ENCODE measurements at regions not wholly inside any gene's neighbourhood (a gene's known extent, or its start where the extent isn't known, plus 50 kb on each side); places are given as distances from the start of the nearest gene placed in this dataset.

DNA sequence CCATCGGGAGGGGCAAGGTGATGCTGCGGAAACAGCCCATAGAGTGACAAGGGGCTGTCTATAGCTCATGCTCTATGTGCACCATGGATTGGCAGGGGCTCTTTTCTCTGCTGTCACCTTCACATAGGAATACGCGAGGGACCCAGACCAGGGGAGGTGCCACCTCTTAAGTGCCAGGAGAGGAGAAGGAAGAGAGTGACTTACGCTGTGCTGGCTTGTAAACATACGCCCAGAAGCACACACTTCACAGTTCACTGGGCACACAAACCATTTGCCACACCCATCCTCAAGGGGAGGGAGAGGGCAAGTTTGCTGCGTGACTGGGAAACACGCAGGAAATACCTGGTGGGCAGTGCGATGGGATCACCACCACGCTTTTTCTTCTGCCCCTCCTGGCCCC lies 65.1 kb upstream of the GPR45 start:
- H3K4me3 ChIP-seq (ENCODE audit: low read depth, low read length, poor library complexity, severe bottlenecking), result no peak overlapping the region
- no peaks in the 10 kb centered on the region for H3K9me2 ChIP-seq (ENCODE audit: low read depth, low read length)
- no peaks in the 10 kb centered on the region for H3K4me1 ChIP-seq (ENCODE audit: insufficient read depth, low read length, severe bottlenecking)
- no peak overlapping the region for H2AFZ ChIP-seq (ENCODE audit: low read length)
- H3K27me3 ChIP-seq (ENCODE audit: insufficient read depth, low read length), result peaks cover 4% of the 10 kb centered on the region; the same call in 1 of the 2 replicates
- H3K27ac ChIP-seq (ENCODE audit: low read depth, low read length, poor library complexity, severe bottlenecking), result no peak overlapping the region
- no peak overlapping the region for H3K9ac ChIP-seq (ENCODE audit: low read length)
- H3K9me3 ChIP-seq (ENCODE audit: low read length), result no peaks in the 10 kb centered on the region
- no peak for TF ChIP-seq EZH2 (IDR thresholded peaks at IDR 0.05; ENCODE audit: borderline replicate concordance, low read length)
- TF ChIP-seq, protein P1, sequence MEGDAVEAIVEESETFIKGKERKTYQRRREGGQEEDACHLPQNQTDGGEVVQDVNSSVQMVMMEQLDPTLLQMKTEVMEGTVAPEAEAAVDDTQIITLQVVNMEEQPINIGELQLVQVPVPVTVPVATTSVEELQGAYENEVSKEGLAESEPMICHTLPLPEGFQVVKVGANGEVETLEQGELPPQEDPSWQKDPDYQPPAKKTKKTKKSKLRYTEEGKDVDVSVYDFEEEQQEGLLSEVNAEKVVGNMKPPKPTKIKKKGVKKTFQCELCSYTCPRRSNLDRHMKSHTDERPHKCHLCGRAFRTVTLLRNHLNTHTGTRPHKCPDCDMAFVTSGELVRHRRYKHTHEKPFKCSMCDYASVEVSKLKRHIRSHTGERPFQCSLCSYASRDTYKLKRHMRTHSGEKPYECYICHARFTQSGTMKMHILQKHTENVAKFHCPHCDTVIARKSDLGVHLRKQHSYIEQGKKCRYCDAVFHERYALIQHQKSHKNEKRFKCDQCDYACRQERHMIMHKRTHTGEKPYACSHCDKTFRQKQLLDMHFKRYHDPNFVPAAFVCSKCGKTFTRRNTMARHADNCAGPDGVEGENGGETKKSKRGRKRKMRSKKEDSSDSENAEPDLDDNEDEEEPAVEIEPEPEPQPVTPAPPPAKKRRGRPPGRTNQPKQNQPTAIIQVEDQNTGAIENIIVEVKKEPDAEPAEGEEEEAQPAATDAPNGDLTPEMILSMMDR (IDR thresholded peaks at IDR 0.05; ENCODE audit: low read length), result no peak
- H4K20me1 ChIP-seq (ENCODE audit: insufficient read depth, low read length), result no peaks in the 10 kb centered on the region
- H3F3A ChIP-seq (ENCODE audit: insufficient read depth, low read length), result no peaks in the 10 kb centered on the region
- H3K4me2 ChIP-seq (ENCODE audit: low read length), result no peak overlapping the region
- no peaks in the 10 kb centered on the region for H3K36me3 ChIP-seq (ENCODE audit: insufficient read depth, low read length)
- no peaks in the 10 kb centered on the region for H3K79me2 ChIP-seq (ENCODE audit: insufficient read depth, low read length)

DNA sequence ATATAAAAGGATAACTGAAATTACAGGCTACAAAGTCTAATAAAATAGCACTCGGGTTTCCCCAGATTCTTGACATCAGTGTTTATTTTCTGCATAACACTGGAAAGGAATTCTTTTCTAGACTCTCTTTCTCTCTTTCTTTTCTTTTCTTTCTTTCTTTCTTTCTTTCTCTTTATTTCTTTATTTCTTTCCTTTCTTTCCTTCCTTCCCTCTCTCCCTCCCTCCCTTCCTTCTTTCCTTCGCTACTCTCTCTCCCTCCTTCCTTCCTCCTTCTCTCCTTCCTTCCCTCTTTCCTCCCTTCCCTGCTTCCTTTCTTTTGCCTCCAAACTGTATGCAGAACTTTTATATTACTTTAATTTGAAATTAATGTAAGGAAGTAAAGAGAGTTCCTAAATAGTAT lies 64.5 kb upstream of the GPR45 start:
- H3K9ac ChIP-seq (ENCODE audit: low read length), result no peak overlapping the region
- H3K27ac ChIP-seq (ENCODE audit: low read depth, low read length, poor library complexity, severe bottlenecking), result no peak overlapping the region
- TF ChIP-seq EZH2 (IDR thresholded peaks at IDR 0.05; ENCODE audit: borderline replicate concordance, low read length), result no peak
- TF ChIP-seq, protein P1 (IDR thresholded peaks at IDR 0.05; ENCODE audit: low read length), result no peak
- no peaks in the 10 kb centered on the region for H3K79me2 ChIP-seq (ENCODE audit: insufficient read depth, low read length)
- H2AFZ ChIP-seq (ENCODE audit: low read length), result no peak overlapping the region
- H3K4me1 ChIP-seq (ENCODE audit: insufficient read depth, low read length, severe bottlenecking), result no peaks in the 10 kb centered on the region
- peaks cover 4% of the 10 kb centered on the region; the same call in 1 of the 2 replicates for H3K27me3 ChIP-seq (ENCODE audit: insufficient read depth, low read length)
- no peaks in the 10 kb centered on the region for H3K9me2 ChIP-seq (ENCODE audit: low read depth, low read length)
- no peaks in the 10 kb centered on the region for H3F3A ChIP-seq (ENCODE audit: insufficient read depth, low read length)
- no peak overlapping the region for H3K4me3 ChIP-seq (ENCODE audit: low read depth, low read length, poor library complexity, severe bottlenecking)
- H3K4me2 ChIP-seq (ENCODE audit: low read length), result no peak overlapping the region
- no peaks in the 10 kb centered on the region for H3K36me3 ChIP-seq (ENCODE audit: insufficient read depth, low read length)
- no peaks in the 10 kb centered on the region for H3K9me3 ChIP-seq (ENCODE audit: low read length)
- no peaks in the 10 kb centered on the region for H4K20me1 ChIP-seq (ENCODE audit: insufficient read depth, low read length)

DNA sequence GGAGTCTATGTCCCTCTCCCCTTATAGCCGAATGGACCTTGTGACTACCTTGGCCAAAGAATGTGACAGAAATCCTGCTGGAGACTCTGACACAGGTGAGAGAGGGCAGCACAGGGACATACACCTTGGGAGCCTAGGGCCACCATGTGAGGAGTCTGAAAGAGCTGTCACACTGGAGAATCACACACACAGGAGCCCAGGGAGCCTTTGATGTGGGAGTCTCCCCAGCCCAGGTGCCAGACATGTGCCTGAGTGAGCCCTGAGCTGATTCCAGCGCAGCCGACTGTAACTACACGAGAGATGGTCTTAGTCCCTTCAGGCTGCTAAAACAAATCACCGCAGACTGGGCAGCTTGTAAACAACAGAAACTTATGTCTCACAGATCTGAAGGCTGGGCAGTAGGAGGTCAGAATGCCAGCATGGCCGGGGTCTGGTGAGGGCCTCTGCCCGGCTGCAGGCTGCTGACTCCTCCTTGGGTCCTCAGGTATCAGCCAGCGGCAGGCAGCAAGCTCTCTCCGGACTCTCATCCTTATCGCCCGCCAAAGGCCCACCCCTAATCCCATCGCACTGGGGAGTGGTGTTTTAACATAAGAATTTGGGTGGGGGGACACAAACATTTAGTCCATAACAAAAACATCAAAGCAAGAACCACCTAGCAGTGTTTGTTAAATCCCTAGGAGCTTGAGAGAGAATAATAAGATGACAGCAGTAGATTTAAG lies 63.8 kb upstream of the GPR45 start:
- Histone ChIP-seq H3K9me3 (ENCODE audit: low read length) (no peaks in the 10 kb centered on the region), H2AFZ (ENCODE audit: low read length) (no peak overlapping the region), H3K27ac (ENCODE audit: low read depth, low read length, poor library complexity, severe bottlenecking) (no peak overlapping the region), H3K4me2 (ENCODE audit: low read length) (no peak overlapping the region), H3K36me3 (ENCODE audit: insufficient read depth, low read length) (no peaks in the 10 kb centered on the region), H3K4me1 (ENCODE audit: insufficient read depth, low read length, severe bottlenecking) (no peaks in the 10 kb centered on the region), H3F3A (ENCODE audit: insufficient read depth, low read length) (no peaks in the 10 kb centered on the region), H3K9ac (ENCODE audit: low read length) (no peak overlapping the region), H3K79me2 (ENCODE audit: insufficient read depth, low read length) (no peaks in the 10 kb centered on the region), H3K9me2 (ENCODE audit: low read depth, low read length) (no peaks in the 10 kb centered on the region), H3K27me3 (ENCODE audit: insufficient read depth, low read length) (peaks cover 4% of the 10 kb centered on the region; the same call in 1 of the 2 replicates), H3K4me3 (ENCODE audit: low read depth, low read length, poor library complexity, severe bottlenecking) (no peak overlapping the region), H4K20me1 (ENCODE audit: insufficient read depth, low read length) (no peaks in the 10 kb centered on the region)
- TF ChIP-seq, protein P1 (IDR thresholded peaks at IDR 0.05; ENCODE audit: low read length), result no peak
- TF ChIP-seq EZH2 (IDR thresholded peaks at IDR 0.05; ENCODE audit: borderline replicate concordance, low read length), result no peak

Data from OCI-LY1 (cell line).